ENCODE measurements at regions not wholly inside any gene's neighbourhood (a gene's known extent, or its start where the extent isn't known, plus 50 kb on each side); places are given as distances from the start of the nearest gene placed in this dataset.

- TF ChIP-seq CTCF (IDR thresholded peaks at IDR 0.05), result no peak
- no peak for TF ChIP-seq POLR2AphosphoS5 (IDR thresholded peaks at IDR 0.05)
Measured at GRCh38 chr2:223169830-223170605, 118.0 kb downstream of the KCNE4 start.

Measured in breast epithelium (tissue), 3 donors.